ENCODE measurements at regions not wholly inside any gene's neighbourhood (a gene's known extent, or its start where the extent isn't known, plus 50 kb on each side); places are given as distances from the start of the nearest gene placed in this dataset.

- no peak for TF ChIP-seq POLR2A (IDR thresholded peaks at IDR 0.05; ENCODE audit: low read length)
- TF ChIP-seq GATA1 (IDR thresholded peaks at IDR 0.05; ENCODE audit: low read depth, low read length): no peak
These were observed 166.9 kb upstream of the GPR12 start for GRCh38 chr13:26927511-26927910.

Measured in erythroblast (primary cell).